NOMO-1 (cell line): ENCODE measurements at regions not wholly inside any gene's neighbourhood (a gene's known extent, or its start where the extent isn't known, plus 50 kb on each side); places are given as distances from the start of the nearest gene placed in this dataset.

Experiments
- DNase-seq, 2 experiments: peaks; one replicate each; lab custom pipeline; 2025; ENCODE audit not compliant: unreplicated experiment in 2 of 2; lab: John Stamatoyannopoulos, UW

- DNase-seq = no peak
Observed at GRCh38 chr5:96287136-96287535, 145.9 kb downstream of the PCSK1 start.

- DNase-seq = no peak
Observed at GRCh38 chr5:96285823-96286222, 147.2 kb downstream of the PCSK1 start.

- DNase-seq = no peak
Observed at GRCh38 chr5:96284727-96285389, 148.2 kb downstream of the PCSK1 start.

- no peak for DNase-seq
Observed at GRCh38 chr5:96283589-96283988, 149.5 kb downstream of the PCSK1 start.

- no peak for DNase-seq
Observed at GRCh38 chr5:96282020-96282419, 151.0 kb downstream of the PCSK1 start.

GRCh38 chr5:96280946-96281393 lies 152.1 kb downstream of the PCSK1 start:
- DNase-seq = no peak

- DNase-seq = no peak
Observed at GRCh38 chr5:96279801-96280542, 153.1 kb downstream of the PCSK1 start.

- no peak for DNase-seq
Observed at GRCh38 chr5:96278981-96279380, 154.1 kb downstream of the PCSK1 start.

- DNase-seq = no peak
Observed at GRCh38 chr5:96275051-96275450, 158.0 kb downstream of the PCSK1 start.

- DNase-seq = no peak
Observed at GRCh38 chr5:96265487-96265886, 167.6 kb downstream of the PCSK1 start.

- DNase-seq = no peak
Observed at GRCh38 chr5:96264047-96264446, 169.0 kb downstream of the PCSK1 start.

- no peak for DNase-seq
Observed at GRCh38 chr5:96262105-96262504, 170.9 kb downstream of the PCSK1 start.

- DNase-seq = no peak
Observed at GRCh38 chr5:96260009-96260408, 173.0 kb downstream of the PCSK1 start.

- peak; percentile 76 to 89 for DNase-seq
Observed at GRCh38 chr5:96259151-96259772, 173.8 kb downstream of the PCSK1 start.

GRCh38 chr5:96258692-96259091 lies 174.4 kb downstream of the PCSK1 start:
- DNase-seq = no peak

GRCh38 chr5:96257904-96258303 lies 175.1 kb downstream of the PCSK1 start:
- DNase-seq = peak in 1 of 2 experiments; percentile 2

- DNase-seq = no peak
Observed at GRCh38 chr5:96256795-96257470, 176.1 kb downstream of the PCSK1 start.

- no peak for DNase-seq
Observed at GRCh38 chr5:96254980-96255691, 177.9 kb downstream of the PCSK1 start.

GRCh38 chr5:96253140-96253539 lies 179.9 kb downstream of the PCSK1 start:
- no peak for DNase-seq

- DNase-seq = no peak
Observed at GRCh38 chr5:96252596-96252995, 180.5 kb downstream of the PCSK1 start.

GRCh38 chr5:96250782-96251181 lies 182.3 kb downstream of the PCSK1 start:
- no peak for DNase-seq
